ENCODE measurements at regions not wholly inside any gene's neighbourhood (a gene's known extent, or its start where the extent isn't known, plus 50 kb on each side); places are given as distances from the start of the nearest gene placed in this dataset.

DNA sequence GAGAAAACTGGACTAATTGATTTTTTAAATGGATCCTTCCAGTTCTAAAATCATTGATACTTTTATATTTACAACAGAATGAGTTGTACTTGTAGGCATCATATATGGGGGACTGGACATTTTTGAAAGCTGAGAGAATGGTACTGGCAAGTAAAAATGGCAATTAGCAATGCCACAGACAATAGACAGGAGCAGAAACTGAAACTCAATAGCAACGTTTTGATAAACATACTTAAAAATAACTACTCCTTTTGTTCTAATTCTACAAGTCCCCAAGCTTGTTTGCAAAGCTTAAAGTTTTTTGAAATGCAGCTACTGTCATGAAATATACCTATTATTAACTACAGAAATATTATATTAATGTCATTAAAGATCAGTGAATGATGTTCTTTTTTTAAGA, 52.8 kb upstream of the FBXL7 start:
- no peak for DNase-seq

DNA sequence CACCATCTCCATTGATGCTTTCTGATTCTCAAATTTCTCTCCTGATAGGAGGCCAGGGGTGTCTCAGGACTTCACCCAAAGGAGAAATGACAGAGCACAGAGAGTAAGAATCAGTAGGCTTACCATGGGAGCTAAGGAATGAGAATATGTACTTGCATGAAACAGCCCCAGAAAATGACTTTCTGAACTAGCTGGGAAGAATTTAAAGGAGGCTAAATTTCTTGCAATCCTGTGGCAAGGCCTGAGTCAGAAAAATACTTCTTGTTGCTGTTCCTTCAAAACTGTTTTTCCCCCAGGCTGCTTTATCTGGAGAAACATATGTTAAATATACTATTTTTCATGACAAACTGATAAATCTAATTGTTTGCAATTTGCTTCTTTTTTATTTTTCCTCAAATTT, 53.4 kb upstream of the FBXL7 start:
- DNase-seq = no peak

DNA sequence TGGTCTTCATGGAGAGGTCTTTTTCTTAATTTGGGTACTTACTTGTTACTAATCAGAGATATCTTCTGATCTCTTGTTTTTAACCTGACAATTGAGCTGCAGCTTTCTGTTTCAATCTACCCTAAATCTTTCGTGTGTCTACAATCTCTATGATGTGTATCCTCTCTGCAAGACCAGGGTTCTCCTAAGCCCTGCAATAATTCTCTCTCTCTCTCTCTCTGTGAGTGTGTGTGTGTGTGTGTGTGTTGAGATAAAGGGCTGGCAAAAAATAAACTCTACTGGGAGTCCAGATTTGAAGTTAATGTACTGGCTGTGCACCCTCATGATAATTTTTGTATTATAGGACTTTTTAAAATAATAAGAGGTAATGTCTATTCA, 57.8 kb upstream of the FBXL7 start:
- no peak for DNase-seq

DNA sequence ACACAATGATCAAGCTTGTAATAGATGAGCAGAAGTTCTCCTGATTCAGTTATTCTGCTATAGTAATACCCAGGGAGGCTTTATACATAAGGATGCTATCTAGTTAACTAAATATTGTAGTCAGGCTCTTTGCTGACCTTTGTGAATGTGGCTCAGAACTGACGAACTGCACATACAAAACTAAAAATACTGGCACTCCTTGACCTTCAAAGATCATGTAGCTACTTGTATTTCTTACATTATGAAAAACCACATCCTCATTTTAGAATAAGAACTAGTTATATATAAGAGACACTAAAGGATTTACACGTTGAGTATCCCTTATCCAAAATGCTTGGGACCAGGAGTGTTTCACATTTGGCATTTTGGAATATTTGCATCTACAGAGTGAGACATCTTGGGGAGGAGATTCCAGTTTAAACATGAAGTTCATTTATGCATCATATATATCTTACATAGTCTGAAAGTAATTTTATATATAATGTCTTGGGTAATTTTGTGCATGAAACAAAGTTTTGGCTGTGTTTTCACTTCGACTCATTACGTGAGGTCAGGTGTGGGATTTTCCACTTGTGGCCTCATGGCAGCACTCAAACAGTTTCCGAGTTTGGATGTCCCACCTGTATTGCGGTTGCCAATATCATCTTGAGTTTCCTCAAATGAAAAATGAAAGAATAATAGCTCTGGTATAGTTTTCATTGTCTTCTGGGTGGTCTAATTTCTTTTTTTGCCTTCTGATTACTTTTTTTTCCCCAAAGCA, 58.4 kb upstream of the FBXL7 start:
- DNase-seq = no peak

DNA sequence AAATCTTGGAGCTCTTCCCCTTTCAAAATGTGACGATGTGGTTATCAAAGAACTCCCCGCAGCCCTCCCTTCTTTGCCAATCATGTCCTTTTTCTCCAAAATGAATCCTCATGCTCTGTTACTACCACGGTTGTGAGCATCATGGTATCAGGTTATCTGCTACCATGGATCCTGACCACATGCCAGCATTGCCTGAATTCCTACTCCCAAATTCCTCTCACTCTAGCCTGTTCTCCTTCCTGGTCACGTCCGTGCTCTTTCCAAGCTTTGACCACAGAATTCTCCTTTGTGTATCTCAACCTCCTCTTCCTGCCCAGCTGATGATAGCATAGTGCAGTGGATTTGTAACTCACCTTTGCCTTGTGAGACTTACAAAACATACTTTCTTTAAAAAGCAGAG, 59.5 kb upstream of the FBXL7 start:
- no peak for DNase-seq

DNA sequence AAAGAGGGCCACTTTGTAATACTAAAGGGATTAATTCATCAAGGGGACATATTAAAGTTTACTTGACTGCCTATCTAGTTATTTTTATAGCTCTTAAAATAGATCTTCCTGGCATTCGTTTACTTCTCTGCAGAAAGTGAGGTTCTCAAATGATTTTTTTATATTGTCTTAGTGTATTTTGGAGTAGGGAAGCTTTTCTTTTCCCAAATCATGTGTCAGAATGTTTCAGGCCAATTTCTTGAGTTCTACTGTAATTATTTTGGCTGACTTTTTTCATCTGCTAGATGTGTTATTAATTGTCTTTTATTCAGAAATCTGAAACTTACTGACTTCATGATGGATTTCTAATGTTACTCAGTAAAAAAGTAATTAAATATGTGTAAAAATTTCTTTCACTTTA, 60.2 kb upstream of the FBXL7 start:
- DNase-seq = no peak

DNA sequence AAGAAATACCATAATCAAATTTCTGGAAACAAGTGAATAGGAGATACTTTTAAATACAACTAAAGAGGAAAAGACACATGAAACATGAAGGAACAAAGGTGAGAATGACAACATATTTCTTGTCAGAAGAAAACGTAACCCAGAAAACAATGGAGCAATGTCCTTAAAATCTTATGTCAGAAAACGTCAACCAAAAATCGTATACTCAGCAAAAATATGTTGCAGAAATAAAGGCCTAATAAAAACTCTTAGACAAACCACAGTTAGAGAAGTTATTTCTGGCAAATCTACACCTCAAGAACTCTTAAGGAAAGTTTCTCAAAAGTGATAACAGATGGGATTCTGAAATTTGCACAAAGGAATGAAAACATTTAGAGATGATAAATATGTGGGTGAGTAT, 66.3 kb upstream of the FBXL7 start:
- no peak for DNase-seq

DNA sequence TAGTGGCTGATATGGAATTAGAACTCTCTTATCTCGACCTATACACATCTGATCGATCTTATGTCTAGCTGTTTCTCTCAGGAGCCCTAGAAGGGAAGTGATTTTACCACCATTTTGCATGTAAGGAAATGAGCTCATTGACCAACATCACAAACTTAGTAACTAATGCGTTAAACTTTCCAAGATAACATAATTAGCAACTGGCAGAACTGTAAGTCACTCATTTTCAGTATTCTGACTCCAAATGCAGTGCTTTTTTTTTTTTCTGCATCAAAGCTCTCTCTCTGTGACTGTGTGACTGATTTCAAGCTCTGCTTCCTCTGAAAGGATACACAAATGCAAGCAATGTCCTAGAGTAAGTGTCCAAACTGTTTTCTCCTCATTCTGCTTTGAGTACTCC, 68.1 kb upstream of the FBXL7 start:
- DNase-seq = no peak

DNA sequence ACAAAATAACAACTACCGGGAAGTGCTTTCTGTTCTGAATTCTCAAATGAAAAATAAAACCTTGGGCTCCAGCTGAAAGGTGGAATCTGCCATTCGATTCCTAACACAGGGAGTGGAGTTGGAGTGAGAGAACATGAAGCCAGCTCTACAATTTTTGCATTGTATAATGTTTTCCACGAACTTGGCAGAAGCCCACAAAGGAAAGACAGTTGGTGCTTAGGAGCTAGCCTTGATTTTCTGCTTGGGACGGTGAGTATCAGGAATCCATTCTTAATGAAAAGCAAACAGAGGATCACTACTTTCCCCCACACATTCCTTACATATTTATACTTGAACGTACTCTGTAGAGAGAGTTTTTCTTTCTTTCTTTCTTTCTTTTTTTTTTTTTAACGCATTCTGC, 74.2 kb upstream of the FBXL7 start:
- DNase-seq = no peak

DNA sequence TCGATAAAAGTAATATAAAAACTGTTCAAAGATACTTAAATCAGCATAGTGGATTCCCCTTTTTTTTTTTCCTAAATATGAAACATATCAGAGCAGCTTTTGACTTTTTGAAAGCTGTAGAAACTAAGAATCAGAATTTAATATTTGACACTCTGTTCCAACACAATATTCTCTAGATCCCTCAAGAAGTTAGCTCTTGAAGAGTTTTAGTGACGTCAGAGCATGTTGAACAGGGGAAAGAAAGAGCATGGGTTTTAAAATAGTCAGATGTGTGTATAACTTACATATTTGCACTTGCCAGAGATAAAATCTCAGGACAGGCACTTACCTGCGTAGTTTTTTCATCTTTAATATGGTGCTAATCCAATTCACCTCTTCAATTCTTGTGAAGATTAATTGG, 75.2 kb upstream of the FBXL7 start:
- no peak for DNase-seq

DNA sequence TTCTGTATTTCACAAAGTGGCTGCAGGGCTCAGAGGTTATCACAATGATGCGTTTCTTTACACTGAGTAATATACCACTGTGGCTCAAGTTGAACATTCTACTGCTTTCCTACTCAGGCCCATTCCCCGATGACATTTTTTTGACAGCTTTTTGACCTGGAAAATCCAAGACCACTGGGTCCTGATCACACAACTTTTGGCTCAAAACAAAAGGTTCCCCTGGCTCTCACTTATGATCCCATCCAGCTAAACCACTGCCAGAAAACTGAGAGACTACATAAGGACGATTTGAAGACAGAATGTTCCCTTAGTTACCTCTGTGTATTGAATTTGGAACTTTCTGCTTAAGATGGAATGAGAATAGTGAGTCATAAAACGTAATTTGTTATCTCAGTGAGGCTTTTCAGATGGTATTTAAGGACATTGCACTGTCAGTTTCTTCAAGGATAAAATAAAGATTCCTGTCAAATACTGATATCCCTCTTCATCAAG, 78.0 kb upstream of the FBXL7 start:
- no peak for DNase-seq

DNA sequence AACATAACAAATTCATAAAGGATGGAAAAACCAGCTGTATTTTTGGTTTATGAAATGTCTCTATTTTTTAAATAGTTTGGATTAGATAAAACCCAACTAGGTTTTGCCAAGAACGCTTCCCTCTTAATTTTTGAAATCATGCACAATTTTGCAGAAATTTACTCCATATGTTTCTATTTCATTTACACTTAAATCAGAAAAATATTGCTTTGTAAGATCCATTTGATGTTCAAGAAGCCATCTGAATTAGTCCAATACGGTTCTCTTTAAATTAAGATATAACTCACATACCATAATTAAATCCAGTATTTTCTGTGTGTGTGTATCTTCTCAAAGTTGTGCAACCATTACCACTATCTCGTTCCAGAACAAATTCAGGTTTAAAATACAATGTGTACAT, 78.6 kb upstream of the FBXL7 start:
- DNase-seq = no peak

DNA sequence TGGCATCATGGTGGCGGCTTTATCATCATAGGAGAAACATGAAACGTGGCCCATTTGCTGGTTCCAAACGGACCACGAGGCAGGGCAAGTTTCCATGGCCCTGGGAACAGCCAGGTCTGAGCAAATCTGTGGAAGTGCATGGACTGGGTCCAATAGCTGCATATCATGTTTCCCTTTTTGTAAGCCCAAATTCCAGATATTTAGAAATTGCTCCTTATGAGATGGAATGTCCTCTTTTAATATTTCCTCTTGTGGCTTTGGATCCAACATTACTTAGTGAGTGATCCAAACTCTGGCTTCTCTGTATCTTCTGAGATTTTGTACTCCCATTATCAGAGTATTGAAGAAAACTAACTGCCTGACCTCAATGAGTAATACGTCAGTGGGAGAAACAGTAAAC, 79.8 kb upstream of the FBXL7 start:
- no peak for DNase-seq

DNA sequence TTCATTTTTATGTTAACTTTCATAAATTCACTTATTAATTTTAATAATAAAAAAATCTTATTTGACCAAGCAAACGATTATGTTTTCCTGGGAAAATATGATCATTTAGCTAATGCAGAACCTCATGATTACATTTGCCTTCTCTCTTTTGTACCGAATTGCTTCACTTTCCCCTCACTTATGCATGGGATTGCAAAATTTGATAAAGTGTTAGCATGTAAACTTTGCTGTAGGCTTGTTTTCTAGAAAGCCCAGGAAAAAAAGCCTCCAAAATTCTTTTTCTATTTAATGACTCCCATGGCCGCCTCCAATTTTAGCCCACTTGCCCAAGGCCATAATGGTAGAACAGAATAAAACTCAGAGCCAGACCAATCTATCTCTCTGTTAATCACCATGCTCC, 82.8 kb upstream of the FBXL7 start:
- DNase-seq = no peak

DNA sequence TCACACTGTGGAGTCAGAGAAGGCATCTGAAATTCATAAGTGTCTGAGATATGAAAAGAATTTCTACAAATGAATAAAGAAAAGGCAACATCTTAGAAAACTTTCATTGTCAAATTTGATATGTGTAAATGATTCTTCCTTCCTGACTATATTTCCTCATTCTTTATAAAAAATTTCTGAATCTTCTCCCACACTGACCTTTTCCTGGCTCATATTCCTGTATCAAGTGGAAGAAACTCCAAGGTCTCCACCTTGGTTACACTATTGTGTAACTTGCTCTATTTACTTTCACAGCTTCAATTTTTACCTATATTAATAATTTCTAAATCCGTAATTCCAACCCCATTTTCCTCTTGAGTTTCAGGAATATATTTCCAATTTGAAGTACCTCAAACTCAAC, 93.5 kb upstream of the FBXL7 start:
- no peak for DNase-seq

DNA sequence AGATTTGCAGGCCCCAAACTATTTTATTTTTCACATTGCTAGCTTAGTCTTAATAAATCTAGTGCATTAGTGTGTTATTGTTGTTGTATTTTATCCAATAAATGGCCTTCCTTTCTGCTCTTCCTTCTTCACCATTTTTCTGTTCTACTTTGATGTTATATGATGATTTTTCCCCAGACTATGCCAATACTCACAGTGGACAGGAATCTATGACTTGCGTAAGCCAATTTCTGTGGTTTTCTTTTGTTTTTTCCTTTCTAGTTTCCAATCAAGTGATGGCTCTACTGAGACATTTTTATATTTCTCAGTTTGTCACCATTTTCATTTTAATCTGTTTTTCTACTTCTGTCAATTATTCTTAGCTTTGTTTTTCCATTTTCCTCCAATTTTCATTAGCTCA, 106.8 kb upstream of the FBXL7 start:
- no peak for DNase-seq

DNA sequence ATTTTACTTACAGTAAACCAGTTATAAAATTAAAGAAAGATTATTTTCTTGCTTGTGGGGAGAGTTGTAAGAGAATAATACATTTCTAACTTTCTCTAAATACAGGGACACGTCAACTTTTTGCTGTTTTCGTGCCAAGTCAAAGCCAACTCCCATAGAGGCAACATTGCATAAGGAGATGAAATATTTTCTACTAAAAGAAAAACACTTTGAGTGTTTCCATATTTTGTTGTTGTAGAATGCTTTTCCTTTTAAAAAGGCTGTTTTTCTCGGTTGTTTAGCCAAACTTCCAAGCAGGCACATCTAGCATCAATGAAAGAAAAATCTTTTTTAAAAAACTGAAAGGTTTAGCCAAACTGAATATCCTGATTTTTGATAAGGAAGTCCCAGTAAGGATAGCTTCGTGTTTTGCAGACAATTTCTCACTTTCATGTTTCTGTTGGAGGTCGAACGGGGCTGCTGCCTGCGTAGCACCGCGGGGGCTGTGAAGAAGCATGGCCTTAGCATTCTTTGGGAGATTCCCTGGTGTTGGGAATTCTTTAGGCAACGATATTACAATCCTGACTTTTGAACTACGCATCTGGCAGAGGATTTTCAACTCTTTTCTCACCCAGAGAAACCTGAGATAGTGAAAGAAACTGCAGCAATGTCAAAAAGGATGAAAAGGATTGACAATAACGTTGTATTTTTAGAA, 108.1 kb upstream of the FBXL7 start:
- DNase-seq = no peak

DNA sequence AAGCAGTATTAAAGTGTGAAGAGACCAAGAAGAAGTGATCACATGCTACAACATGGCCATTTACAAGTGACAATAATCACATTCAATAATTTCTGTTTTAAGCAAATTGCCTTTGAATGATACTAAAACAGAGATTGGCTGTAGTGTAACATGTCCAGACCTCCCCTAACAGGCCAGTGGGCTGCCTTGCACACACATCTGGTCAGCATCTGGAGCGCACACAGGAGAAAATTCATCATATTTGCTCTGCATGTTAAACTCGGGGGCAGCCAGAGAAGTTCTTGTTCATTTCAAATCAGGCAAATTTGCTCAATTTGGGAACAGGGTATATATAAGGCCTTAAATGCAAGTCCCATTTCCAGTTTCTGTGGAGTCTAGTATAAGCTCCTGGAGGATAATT, 111.1 kb upstream of the FBXL7 start:
- no peak for DNase-seq

DNA sequence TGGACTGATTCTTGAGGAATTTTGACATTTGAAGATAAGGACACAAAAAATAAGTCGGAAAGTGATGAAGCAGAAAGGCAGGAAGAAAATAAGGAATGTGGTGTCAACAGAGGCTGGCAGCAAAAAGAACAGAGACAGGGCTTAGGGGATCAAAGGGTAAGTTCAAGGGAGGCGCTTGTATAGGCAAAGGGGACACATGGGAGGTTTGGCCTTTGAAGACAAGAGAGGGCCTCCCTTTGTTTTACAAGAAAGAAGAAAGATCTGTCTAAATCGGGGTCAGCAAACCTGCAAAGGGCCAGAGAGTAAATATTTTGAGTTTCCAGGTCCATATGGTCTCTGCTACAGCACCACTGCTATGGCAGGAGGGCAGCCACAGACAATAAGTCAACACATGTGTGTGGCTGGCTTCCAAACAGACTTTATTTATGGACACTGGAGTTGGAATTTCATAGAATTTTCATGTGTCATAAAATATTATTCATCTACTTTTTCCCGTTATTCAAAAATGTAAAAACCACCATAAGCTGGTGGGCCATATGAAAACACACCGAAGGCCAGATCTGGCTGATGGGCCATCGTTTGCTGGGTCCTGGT, 112.0 kb upstream of the FBXL7 start:
- DNase-seq = no peak

DNA sequence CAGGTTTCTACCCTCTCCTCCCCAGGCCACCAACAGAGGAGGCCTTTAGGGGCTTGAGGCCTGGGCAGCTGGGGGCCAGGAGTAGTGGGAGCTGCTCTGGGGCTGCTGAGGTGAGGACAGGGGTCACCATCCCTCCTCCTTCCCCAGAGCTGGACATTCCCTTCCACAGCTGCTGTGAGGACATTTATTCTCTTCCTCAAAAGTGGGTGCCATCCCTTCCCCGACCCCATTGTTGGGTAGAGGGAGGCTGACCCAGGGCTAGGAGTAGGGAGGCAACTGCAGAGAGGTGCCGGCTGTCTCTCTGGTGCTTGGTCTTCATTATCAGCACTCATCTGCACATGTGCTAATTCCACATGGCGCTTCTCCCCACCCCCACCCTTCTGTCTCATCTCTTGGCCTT, 113.9 kb upstream of the FBXL7 start:
- DNase-seq = no peak

DNA sequence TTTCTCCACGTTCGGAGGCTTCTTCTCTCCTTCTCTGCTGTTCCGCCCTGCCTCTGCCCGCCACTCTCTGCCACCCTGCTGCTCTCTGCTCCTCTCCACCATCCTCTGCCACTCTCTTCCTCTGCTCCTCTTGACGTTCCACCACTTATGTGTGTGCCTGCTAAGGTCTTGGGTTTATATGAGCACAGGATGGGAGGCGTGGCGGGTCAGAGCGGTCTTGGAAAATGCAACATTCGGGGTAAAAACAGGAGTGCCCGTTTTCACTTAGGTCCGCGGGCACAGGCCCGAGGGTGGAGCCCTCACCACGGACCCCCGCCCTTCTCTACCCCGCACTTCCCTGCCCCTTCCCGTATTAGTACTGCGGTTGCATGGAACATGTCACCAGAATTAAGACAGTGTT, 114.4 kb upstream of the FBXL7 start:
- DNase-seq = no peak

DNA sequence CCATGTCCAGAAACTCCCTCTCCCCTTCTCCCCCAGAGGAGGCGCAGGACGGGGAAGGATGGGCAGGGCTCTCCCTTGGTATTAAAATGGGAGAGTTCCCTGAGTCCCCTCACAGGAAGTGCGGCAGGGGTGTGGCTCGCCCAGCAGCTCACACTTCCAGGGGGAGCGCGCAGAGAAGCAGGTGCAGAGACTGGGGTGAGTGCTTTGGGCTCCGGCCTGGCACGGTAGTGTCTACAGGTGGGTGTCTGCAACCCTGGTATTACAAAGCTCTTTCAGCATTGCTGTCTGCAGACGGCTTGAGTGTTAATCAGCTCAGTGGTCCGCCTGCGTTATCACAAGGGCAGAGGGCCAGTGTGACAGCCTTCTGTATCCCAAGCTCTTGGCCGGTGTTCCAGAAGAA, 114.9 kb upstream of the FBXL7 start:
- no peak for DNase-seq

DNA sequence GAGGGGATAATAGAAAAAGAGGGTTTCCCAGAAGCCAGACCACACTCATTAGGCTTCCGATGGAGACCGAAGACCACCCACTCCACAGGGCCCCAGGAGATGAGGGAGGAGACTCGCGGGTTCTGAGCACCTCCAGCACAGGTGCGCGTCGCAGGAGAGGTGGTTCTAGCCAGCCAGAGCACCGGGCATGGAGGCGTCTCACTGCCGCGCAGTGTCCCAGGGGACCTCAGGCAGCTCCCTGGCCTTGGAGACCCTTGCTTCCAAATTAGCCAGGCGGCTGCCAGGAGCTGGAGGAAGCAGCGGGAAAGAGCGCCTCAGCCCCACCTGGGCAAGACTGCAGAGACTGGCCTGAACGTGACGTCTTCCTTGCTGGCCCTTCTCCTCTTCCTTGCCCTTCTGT, 115.4 kb upstream of the FBXL7 start:
- no peak for DNase-seq

DNA sequence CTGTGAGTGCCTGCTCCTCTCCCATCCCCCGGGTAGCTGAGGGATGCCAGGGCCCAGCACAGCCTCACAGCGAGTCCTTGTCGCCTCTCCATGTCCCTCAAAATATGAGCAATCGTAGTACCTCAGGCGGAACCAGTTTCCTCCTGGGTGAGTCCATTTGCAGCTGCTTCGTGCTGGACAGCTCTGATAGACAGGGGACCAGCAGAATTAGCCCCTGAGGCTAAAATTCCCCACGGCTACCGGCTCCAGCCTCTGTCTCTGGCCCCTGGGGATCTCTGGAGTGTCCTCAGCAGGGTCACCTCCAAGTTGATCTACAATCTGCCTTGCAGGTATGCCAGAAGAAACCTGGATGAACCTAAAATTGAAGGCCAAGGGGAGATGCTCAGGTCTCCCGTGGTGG, 115.8 kb upstream of the FBXL7 start:
- no peak for DNase-seq
